ENCODE measurements at regions not wholly inside any gene's neighbourhood (a gene's known extent, or its start where the extent isn't known, plus 50 kb on each side); places are given as distances from the start of the nearest gene placed in this dataset.

- Histone ChIP-seq H3K27ac (peak overlapping the region in 1 of 2 donors; percentile 38), H3K4me3 (no peak overlapping the region), H3K36me3 (no peaks in the 10 kb centered on the region), H3K9me3 (no peaks in the 10 kb centered on the region), H3K27me3 (replicated peaks; ENCODE audit: insufficient read depth) (no peaks in the 10 kb centered on the region), H3K4me1 (replicated peaks) (no peaks in the 10 kb centered on the region)
- DNase-seq (ENCODE audit: low spot score), result peak; percentile 25
- intact Hi-C loops (cut with DNase I), result no loop called here
- no peak for TF ChIP-seq POLR2AphosphoS5 (IDR thresholded peaks at IDR 0.05)
- TF ChIP-seq POLR2A (IDR thresholded peaks at IDR 0.05), result no peak
- no peak for TF ChIP-seq CTCF (IDR thresholded peaks at IDR 0.05)
- 32% methylated on average over 4 of the region's 4 CpGs for WGBS
Measured at GRCh38 chrX:40469316-40469715, 111.5 kb upstream of the ATP6AP2 start.

GRCh38 chrX:40468033-40468846 is 112.5 kb upstream of the ATP6AP2 start:
- intact Hi-C loops (cut with DNase I), result no loop called here
- Histone ChIP-seq H3K4me3 (no peak overlapping the region), H3K4me1 (replicated peaks) (no peaks in the 10 kb centered on the region), H3K27ac (peak overlapping the region; percentile 69 to 74), H3K27me3 (replicated peaks; ENCODE audit: insufficient read depth) (no peaks in the 10 kb centered on the region), H3K36me3 (no peaks in the 10 kb centered on the region), H3K9me3 (no peaks in the 10 kb centered on the region)
- peak; percentile 30 to 67 (median 48) for TF ChIP-seq CTCF (IDR thresholded peaks at IDR 0.05)
- TF ChIP-seq POLR2A (IDR thresholded peaks at IDR 0.05), result no peak
- TF ChIP-seq POLR2AphosphoS5 (IDR thresholded peaks at IDR 0.05), result peak; percentile 79
- DNase-seq (ENCODE audit: low spot score), result peak; percentile 76
- WGBS, result 7% methylated on average over 5 of the region's 5 CpGs

GRCh38 chrX:40467454-40467853 is 113.3 kb upstream of the ATP6AP2 start:
- intact Hi-C loops (cut with DNase I), result no loop called here
- 91% methylated on average over 13 of the region's 13 CpGs for WGBS
- TF ChIP-seq POLR2AphosphoS5 (IDR thresholded peaks at IDR 0.05), result no peak
- TF ChIP-seq CTCF (IDR thresholded peaks at IDR 0.05), result no peak
- TF ChIP-seq POLR2A (IDR thresholded peaks at IDR 0.05), result no peak
- no peak for DNase-seq (ENCODE audit: low spot score)
- Histone ChIP-seq H3K4me1 (replicated peaks) (no peaks in the 10 kb centered on the region), H3K4me3 (no peak overlapping the region), H3K27me3 (replicated peaks; ENCODE audit: insufficient read depth) (no peaks in the 10 kb centered on the region), H3K36me3 (no peaks in the 10 kb centered on the region), H3K9me3 (no peaks in the 10 kb centered on the region), H3K27ac (peak overlapping the region; percentile 69 to 74)

GRCh38 chrX:40465735-40466551 is 114.8 kb upstream of the ATP6AP2 start:
- no peak for DNase-seq (ENCODE audit: low spot score)
- Histone ChIP-seq H3K27me3 (replicated peaks; ENCODE audit: insufficient read depth) (no peaks in the 10 kb centered on the region), H3K4me3 (no peak overlapping the region), H3K4me1 (replicated peaks) (no peaks in the 10 kb centered on the region), H3K36me3 (no peaks in the 10 kb centered on the region), H3K9me3 (no peaks in the 10 kb centered on the region), H3K27ac (no peak overlapping the region)
- WGBS, result 38% methylated on average over 4 of the region's 5 CpGs
- TF ChIP-seq CTCF (IDR thresholded peaks at IDR 0.05) (no peak), POLR2AphosphoS5 (IDR thresholded peaks at IDR 0.05) (no peak), POLR2A (IDR thresholded peaks at IDR 0.05) (no peak)
- intact Hi-C loops (cut with DNase I), result no loop called here
